Fibroblast of skin of scalp (primary cell): ENCODE measurements at regions not wholly inside any gene's neighbourhood (a gene's known extent, or its start where the extent isn't known, plus 50 kb on each side); places are given as distances from the start of the nearest gene placed in this dataset.
"Not testable (repeated sequence)": the region's sequence is repeated elsewhere in the genome, so short reads cannot be mapped to it uniquely, and the experiment has no call there.

Source experiments
- DNase-seq: peaks from one replicate; pipeline ENCODE4 v3.0.0-alpha.2; 2013

- no peak for DNase-seq
Observed at GRCh38 chr6:91266156-91266555, 679.3 kb upstream of the MAP3K7 start.

- no peak for DNase-seq
Observed at GRCh38 chr6:91243436-91243835, 656.6 kb upstream of the MAP3K7 start.

GRCh38 chr6:91242614-91242949 is 655.7 kb upstream of the MAP3K7 start:
- DNase-seq = no peak

- no peak for DNase-seq
Observed at GRCh38 chr6:91241946-91242613, 655.2 kb upstream of the MAP3K7 start.

- DNase-seq = no peak
Observed at GRCh38 chr6:91240878-91241603, 654.2 kb upstream of the MAP3K7 start.

- no peak for DNase-seq
Observed at GRCh38 chr6:91221072-91221720, 634.3 kb upstream of the MAP3K7 start.

- DNase-seq = no peak
Observed at GRCh38 chr6:91213229-91213901, 626.5 kb upstream of the MAP3K7 start.

- DNase-seq = peak; percentile 4
Observed at GRCh38 chr6:91198588-91199255, 611.9 kb upstream of the MAP3K7 start.

- no peak for DNase-seq
Observed at GRCh38 chr6:91196729-91197128, 609.9 kb upstream of the MAP3K7 start.

- DNase-seq = no peak
Observed at GRCh38 chr6:91193446-91193845, 606.6 kb upstream of the MAP3K7 start.

- not testable (repeated sequence) for DNase-seq
Observed at GRCh38 chr6:91190041-91190440, 603.2 kb upstream of the MAP3K7 start.

GRCh38 chr6:91185072-91185471 is 598.2 kb upstream of the MAP3K7 start:
- no peak for DNase-seq

GRCh38 chr6:91181416-91181815 is 594.5 kb upstream of the MAP3K7 start:
- DNase-seq = no peak

GRCh38 chr6:91173651-91174050 is 586.8 kb upstream of the MAP3K7 start:
- no peak for DNase-seq

GRCh38 chr6:91173186-91173585 is 586.3 kb upstream of the MAP3K7 start:
- no peak for DNase-seq

GRCh38 chr6:91171754-91172462 is 585.0 kb upstream of the MAP3K7 start:
- no peak for DNase-seq

GRCh38 chr6:91167846-91168245 is 581.0 kb upstream of the MAP3K7 start:
- no peak for DNase-seq

- DNase-seq = peak; percentile 6
Observed at GRCh38 chr6:91166271-91167046, 579.6 kb upstream of the MAP3K7 start.

GRCh38 chr6:91164105-91164504 is 577.2 kb upstream of the MAP3K7 start:
- DNase-seq = no peak

- DNase-seq = no peak
Observed at GRCh38 chr6:91161246-91161645, 574.4 kb upstream of the MAP3K7 start.

- no peak for DNase-seq
Observed at GRCh38 chr6:91155129-91155785, 568.4 kb upstream of the MAP3K7 start.
